GM23338 (cell line): ENCODE measurements at regions not wholly inside any gene's neighbourhood (a gene's known extent, or its start where the extent isn't known, plus 50 kb on each side); places are given as distances from the start of the nearest gene placed in this dataset.

Experiments used
- CREB1 ChIP-seq: fragments of 250-450 bp; sonication (Bioruptor Pico); IDR thresholded peaks from 2 replicates; pipeline ENCODE4 v1.5.0; 2020; ENCODE audit warnings: low read depth, mild to moderate bottlenecking, moderate library complexity
- EZH2 ChIP-seq: fragments of 200-600 bp; sonication (generic); IDR thresholded peaks from one replicate; pipeline ENCODE4 v1.8.0; 2017; ENCODE audit warnings: antibody characterized with exemption, mild to moderate bottlenecking, low read depth; ENCODE audit not compliant: unreplicated experiment
- EZH2phosphoT487 ChIP-seq: fragments of 200-600 bp; sonication (generic); IDR thresholded peaks from one replicate; pipeline ENCODE4 v1.8.1; 2018; ENCODE audit warnings: antibody characterized with exemption; ENCODE audit not compliant: unreplicated experiment
- JUNB ChIP-seq: IDR thresholded peaks from one replicate; pipeline ENCODE4 v1.6.1; 2016; ENCODE audit warnings: antibody characterized with exemption; ENCODE audit not compliant: unreplicated experiment
- NANOG ChIP-seq: IDR thresholded peaks from 2 replicates; pipeline ENCODE4 v1.6.1; 2016; ENCODE audit warnings: antibody characterized with exemption, borderline replicate concordance
- POLR2AphosphoS5 ChIP-seq: IDR thresholded peaks from 2 replicates; pipeline ENCODE4 v1.6.1; 2016; ENCODE audit warnings: antibody characterized with exemption, low read depth
- STAT1 ChIP-seq: IDR thresholded peaks from one replicate; pipeline ENCODE4 v1.6.1; 2016; ENCODE audit warnings: antibody characterized with exemption; ENCODE audit not compliant: unreplicated experiment
- ZNF114 ChIP-seq: fragments of 250-450 bp; sonication (Bioruptor Pico); IDR thresholded peaks from 2 replicates; pipeline ENCODE4 v1.5.0; 2020; ENCODE audit warnings: mild to moderate bottlenecking, moderate library complexity
- ZNF331 ChIP-seq: fragments of 250-450 bp; sonication (Bioruptor Pico); IDR thresholded peaks from 2 replicates; pipeline ENCODE4 v1.5.0; 2020; ENCODE audit warnings: low read depth, mild to moderate bottlenecking, moderate library complexity
- TF ChIP-seq, protein P1 (sequence below), 2 experiments: fragments of 200-600 bp in 1 of 2; sonication (generic) in 1 of 2; conservative IDR thresholded peaks; 2 replicates each; pipeline versions ENCODE4 v1.5.1 to v1.6.1; 2016 to 2017; ENCODE audit warnings: antibody characterized with exemption in 2 of 2, low read depth in 2 of 2, mild to moderate bottlenecking in 2 of 2, moderate library complexity in 1 of 2
- TF ChIP-seq, protein P2 (sequence below): IDR thresholded peaks from one replicate; pipeline ENCODE4 v1.6.1; 2018; ENCODE audit warnings: antibody characterized with exemption; ENCODE audit not compliant: unreplicated experiment
- TF ChIP-seq, protein P3 (sequence below): fragments of 250-450 bp; sonication (Bioruptor Pico); IDR thresholded peaks from 2 replicates; pipeline ENCODE4 v1.5.0; 2020; ENCODE audit warnings: mild to moderate bottlenecking, moderate library complexity
- TF ChIP-seq, protein P4 (sequence below): IDR thresholded peaks from 2 replicates; pipeline ENCODE4 v1.6.1; 2016; ENCODE audit warnings: antibody characterized with exemption

DNA sequence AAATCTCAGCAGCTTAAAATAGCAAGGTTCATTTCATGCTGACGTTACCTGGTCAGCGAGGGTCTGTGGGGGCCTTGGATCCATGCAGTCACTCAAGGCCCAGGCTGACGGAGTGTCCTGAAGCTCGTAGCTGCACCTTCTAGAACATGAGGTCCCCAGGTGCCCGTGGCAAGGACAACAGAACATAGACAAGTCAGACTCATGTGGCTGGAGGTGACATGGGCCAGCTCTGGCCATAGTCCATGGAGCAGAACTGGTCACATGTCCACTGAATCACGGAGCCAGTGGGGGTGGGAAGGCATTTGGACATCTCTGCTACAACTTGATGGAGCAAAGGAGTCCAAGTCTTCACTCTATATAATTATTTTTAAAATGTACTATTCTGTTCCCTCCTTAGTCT lies 233.2 kb downstream of the ACKR3 start:
- TF ChIP-seq, protein P1, sequence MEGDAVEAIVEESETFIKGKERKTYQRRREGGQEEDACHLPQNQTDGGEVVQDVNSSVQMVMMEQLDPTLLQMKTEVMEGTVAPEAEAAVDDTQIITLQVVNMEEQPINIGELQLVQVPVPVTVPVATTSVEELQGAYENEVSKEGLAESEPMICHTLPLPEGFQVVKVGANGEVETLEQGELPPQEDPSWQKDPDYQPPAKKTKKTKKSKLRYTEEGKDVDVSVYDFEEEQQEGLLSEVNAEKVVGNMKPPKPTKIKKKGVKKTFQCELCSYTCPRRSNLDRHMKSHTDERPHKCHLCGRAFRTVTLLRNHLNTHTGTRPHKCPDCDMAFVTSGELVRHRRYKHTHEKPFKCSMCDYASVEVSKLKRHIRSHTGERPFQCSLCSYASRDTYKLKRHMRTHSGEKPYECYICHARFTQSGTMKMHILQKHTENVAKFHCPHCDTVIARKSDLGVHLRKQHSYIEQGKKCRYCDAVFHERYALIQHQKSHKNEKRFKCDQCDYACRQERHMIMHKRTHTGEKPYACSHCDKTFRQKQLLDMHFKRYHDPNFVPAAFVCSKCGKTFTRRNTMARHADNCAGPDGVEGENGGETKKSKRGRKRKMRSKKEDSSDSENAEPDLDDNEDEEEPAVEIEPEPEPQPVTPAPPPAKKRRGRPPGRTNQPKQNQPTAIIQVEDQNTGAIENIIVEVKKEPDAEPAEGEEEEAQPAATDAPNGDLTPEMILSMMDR (conservative IDR thresholded peaks at IDR 0.05; ENCODE audit: low read depth in 2 of 2): no peak
- TF ChIP-seq EZH2 (no peak), EZH2phosphoT487 (no peak), JUNB (no peak), CREB1 (CRISPR knock-in tag) (no peak), POLR2AphosphoS5 (no peak), NANOG (no peak), STAT1 (no peak), ZNF331 (CRISPR knock-in tag) (no peak), ZNF114 (CRISPR knock-in tag) (no peak)
- TF ChIP-seq, protein P2, sequence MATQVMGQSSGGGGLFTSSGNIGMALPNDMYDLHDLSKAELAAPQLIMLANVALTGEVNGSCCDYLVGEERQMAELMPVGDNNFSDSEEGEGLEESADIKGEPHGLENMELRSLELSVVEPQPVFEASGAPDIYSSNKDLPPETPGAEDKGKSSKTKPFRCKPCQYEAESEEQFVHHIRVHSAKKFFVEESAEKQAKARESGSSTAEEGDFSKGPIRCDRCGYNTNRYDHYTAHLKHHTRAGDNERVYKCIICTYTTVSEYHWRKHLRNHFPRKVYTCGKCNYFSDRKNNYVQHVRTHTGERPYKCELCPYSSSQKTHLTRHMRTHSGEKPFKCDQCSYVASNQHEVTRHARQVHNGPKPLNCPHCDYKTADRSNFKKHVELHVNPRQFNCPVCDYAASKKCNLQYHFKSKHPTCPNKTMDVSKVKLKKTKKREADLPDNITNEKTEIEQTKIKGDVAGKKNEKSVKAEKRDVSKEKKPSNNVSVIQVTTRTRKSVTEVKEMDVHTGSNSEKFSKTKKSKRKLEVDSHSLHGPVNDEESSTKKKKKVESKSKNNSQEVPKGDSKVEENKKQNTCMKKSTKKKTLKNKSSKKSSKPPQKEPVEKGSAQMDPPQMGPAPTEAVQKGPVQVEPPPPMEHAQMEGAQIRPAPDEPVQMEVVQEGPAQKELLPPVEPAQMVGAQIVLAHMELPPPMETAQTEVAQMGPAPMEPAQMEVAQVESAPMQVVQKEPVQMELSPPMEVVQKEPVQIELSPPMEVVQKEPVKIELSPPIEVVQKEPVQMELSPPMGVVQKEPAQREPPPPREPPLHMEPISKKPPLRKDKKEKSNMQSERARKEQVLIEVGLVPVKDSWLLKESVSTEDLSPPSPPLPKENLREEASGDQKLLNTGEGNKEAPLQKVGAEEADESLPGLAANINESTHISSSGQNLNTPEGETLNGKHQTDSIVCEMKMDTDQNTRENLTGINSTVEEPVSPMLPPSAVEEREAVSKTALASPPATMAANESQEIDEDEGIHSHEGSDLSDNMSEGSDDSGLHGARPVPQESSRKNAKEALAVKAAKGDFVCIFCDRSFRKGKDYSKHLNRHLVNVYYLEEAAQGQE: no peak
- TF ChIP-seq, protein P3, sequence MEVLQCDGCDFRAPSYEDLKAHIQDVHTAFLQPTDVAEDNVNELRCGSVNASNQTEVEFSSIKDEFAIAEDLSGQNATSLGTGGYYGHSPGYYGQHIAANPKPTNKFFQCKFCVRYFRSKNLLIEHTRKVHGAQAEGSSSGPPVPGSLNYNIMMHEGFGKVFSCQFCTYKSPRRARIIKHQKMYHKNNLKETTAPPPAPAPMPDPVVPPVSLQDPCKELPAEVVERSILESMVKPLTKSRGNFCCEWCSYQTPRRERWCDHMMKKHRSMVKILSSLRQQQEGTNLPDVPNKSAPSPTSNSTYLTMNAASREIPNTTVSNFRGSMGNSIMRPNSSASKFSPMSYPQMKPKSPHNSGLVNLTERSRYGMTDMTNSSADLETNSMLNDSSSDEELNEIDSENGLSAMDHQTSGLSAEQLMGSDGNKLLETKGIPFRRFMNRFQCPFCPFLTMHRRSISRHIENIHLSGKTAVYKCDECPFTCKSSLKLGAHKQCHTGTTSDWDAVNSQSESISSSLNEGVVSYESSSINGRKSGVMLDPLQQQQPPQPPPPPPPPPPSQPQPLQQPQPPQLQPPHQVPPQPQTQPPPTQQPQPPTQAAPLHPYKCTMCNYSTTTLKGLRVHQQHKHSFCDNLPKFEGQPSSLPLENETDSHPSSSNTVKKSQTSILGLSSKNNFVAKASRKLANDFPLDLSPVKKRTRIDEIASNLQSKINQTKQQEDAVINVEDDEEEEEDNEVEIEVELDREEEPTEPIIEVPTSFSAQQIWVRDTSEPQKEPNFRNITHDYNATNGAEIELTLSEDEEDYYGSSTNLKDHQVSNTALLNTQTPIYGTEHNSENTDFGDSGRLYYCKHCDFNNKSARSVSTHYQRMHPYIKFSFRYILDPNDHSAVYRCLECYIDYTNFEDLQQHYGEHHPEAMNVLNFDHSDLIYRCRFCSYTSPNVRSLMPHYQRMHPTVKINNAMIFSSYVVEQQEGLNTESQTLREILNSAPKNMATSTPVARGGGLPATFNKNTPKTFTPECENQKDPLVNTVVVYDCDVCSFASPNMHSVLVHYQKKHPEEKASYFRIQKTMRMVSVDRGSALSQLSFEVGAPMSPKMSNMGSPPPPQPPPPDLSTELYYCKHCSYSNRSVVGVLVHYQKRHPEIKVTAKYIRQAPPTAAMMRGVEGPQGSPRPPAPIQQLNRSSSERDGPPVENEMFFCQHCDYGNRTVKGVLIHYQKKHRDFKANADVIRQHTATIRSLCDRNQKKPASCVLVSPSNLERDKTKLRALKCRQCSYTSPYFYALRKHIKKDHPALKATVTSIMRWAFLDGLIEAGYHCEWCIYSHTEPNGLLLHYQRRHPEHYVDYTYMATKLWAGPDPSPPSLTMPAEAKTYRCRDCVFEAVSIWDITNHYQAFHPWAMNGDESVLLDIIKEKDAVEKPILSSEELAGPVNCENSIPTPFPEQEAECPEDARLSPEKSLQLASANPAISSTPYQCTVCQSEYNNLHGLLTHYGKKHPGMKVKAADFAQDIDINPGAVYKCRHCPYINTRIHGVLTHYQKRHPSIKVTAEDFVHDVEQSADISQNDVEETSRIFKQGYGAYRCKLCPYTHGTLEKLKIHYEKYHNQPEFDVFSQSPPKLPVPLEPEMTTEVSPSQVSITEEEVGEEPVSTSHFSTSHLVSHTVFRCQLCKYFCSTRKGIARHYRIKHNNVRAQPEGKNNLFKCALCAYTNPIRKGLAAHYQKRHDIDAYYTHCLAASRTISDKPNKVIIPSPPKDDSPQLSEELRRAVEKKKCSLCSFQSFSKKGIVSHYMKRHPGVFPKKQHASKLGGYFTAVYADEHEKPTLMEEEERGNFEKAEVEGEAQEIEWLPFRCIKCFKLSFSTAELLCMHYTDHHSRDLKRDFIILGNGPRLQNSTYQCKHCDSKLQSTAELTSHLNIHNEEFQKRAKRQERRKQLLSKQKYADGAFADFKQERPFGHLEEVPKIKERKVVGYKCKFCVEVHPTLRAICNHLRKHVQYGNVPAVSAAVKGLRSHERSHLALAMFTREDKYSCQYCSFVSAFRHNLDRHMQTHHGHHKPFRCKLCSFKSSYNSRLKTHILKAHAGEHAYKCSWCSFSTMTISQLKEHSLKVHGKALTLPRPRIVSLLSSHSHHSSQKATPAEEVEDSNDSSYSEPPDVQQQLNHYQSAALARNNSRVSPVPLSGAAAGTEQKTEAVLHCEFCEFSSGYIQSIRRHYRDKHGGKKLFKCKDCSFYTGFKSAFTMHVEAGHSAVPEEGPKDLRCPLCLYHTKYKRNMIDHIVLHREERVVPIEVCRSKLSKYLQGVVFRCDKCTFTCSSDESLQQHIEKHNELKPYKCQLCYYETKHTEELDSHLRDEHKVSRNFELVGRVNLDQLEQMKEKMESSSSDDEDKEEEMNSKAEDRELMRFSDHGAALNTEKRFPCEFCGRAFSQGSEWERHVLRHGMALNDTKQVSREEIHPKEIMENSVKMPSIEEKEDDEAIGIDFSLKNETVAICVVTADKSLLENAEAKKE (CRISPR knock-in tag): no peak
- TF ChIP-seq, protein P4, sequence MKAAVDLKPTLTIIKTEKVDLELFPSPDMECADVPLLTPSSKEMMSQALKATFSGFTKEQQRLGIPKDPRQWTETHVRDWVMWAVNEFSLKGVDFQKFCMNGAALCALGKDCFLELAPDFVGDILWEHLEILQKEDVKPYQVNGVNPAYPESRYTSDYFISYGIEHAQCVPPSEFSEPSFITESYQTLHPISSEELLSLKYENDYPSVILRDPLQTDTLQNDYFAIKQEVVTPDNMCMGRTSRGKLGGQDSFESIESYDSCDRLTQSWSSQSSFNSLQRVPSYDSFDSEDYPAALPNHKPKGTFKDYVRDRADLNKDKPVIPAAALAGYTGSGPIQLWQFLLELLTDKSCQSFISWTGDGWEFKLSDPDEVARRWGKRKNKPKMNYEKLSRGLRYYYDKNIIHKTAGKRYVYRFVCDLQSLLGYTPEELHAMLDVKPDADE: no peak
